GM12873 (cell line): ENCODE measurements at regions not wholly inside any gene's neighbourhood (a gene's known extent, or its start where the extent isn't known, plus 50 kb on each side); places are given as distances from the start of the nearest gene placed in this dataset.

Experiments
- TF ChIP-seq, protein P1 (sequence below): IDR thresholded peaks from 2 replicates; pipeline ENCODE4 v1.5.1; 2012; ENCODE audit warnings: low read depth, mild to moderate bottlenecking, moderate library complexity, low read length, control low read depth; ENCODE audit not compliant: insufficient read depth; ENCODE audit errors: missing control alignments

DNA sequence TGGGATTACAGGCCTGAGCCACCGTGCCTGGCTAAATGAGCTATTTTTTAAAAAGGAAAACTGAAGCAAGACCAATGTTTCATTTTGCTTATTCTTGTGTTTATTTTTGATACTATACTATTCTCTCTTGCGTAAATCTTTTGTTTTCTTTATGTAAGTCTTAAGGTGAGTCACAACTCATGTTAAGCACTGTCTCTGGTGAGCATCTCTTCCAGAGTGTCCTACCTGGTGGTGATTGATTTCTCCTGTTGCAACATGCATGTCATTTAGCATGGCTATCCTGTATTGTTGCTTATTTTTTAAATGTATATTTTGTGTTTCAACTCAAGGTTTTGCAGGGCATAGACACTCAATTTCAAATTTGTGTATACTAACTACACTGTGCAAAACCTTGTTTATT, 336.0 kb downstream of the RFPL4B start:
- TF ChIP-seq, protein P1, sequence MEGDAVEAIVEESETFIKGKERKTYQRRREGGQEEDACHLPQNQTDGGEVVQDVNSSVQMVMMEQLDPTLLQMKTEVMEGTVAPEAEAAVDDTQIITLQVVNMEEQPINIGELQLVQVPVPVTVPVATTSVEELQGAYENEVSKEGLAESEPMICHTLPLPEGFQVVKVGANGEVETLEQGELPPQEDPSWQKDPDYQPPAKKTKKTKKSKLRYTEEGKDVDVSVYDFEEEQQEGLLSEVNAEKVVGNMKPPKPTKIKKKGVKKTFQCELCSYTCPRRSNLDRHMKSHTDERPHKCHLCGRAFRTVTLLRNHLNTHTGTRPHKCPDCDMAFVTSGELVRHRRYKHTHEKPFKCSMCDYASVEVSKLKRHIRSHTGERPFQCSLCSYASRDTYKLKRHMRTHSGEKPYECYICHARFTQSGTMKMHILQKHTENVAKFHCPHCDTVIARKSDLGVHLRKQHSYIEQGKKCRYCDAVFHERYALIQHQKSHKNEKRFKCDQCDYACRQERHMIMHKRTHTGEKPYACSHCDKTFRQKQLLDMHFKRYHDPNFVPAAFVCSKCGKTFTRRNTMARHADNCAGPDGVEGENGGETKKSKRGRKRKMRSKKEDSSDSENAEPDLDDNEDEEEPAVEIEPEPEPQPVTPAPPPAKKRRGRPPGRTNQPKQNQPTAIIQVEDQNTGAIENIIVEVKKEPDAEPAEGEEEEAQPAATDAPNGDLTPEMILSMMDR: no peak

DNA sequence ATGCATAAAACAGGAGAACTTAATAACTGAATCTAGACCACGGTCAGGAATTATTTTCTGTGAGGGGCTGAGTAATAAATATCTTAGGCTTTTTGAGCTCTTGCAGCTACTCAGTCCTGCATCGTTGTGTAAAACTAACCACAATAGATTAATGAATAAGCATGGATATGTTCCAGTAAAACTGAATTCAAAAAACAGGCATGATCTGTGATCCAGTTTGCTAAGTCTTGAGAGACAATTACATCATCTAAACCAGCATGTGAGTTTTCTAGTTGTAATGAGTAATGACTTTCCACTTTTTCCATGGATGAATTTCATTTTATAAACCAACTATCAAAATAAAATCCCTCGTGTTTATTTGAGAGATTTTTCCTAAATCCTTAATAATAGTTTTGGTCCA, 336.8 kb downstream of the RFPL4B start:
- TF ChIP-seq, protein P1: no peak

DNA sequence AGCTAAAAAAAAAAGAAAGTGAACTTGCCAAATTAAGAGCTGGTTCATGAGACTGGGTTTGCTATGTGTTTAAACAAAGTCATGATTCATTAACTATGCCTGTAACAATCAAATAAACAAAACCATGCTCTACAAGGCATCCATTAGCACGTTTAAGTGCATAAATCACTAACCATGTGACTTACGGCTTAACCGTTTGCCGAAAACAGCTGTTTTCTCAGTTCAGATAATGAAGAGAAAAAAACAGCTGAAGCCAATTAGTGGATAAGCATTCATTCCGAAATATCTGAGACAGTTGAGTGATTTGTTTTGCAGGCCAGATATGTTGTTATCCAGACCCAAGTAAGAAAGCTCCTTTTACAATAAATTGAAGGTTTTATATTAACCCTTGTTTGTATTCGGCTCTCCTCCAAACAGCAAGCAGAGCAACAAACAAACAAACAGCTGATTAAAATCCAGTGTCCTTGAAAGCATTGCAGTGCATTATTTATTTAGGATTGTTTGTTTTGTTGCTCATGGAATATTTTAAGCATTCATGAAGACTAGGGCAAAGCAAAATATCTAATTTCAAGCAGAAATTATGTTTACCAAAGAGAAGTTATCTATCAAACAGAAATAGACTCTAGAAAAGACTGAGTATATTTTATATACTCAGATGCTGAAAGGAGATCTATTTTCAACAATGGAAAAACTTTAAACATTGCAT, 343.5 kb downstream of the RFPL4B start:
- TF ChIP-seq, protein P1: no peak

DNA sequence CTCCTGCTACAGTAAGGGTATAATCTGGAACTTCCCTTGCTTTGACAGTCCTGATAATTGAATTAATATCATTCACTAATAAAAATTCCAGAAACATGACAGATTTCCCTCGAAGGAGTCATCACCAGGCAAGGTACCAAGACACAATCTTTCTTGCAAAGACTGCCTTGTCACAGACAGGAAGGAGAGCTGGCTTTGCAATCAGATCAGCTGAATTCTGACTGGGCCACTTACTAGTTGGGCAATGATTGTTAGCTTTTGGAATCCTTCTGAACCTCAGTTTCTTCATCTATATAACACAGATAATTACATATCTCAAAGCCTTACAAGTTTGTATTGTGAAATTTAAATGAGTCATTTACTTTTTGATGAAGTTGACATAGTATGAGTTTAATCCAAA, 344.2 kb downstream of the RFPL4B start:
- TF ChIP-seq, protein P1: no peak

DNA sequence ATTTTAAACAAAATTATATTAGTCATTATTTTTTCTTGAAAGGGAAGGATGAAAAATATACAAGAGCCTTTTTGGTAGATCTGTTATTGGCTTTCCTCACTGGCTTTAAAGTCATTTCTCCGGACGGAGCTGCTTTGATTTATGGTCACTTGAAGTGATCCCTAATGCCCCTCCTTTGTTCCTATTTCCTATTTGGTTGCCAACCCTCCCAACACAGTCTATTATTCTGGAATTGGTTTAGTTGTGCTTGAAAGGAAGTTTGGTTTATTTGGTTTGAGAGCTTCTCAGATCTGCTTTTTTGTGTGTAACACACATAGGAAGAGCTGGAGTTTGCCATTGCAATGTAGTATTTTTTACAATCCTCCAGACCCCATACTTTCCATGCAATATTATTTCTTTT, 347.9 kb downstream of the RFPL4B start:
- TF ChIP-seq, protein P1: no peak

DNA sequence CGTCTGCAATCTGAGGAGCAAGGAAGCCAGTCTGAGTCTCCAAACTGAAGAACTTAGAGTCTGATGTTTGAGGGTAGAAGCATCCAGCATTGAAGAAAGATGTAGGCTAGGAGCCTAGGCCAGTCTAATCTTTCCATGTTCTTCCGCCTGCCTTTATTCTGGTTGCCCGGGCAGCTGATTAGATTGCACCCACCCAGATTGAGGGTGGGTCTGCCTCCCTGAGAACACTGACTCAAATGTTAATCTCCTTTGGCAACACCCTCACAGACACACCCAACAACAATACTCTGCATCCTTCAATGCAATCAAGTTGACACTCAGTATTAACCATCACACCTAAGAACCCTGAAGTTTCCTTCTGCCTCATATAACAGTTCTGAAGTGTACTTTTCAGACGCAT, 350.1 kb downstream of the RFPL4B start:
- TF ChIP-seq, protein P1: no peak

DNA sequence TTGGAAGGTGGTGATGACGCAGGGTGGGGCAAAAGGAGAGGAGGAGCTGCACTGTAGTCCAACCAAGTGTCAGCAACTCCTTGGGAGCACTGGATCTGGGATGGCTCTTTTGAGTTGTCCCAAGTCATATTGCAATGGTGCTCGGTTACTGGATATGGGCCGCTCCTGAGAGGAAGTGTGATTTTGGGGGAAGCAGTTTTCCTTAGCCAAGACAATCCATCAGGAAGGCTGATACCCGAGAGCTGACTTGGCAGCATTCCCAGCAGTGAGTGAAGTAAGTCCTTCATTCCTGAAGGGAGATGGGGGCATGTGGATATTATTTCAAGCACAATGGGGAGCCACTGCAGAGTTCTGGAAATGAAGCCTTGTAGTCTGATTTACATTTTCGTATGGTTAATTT, 354.1 kb downstream of the RFPL4B start:
- TF ChIP-seq, protein P1: no peak

DNA sequence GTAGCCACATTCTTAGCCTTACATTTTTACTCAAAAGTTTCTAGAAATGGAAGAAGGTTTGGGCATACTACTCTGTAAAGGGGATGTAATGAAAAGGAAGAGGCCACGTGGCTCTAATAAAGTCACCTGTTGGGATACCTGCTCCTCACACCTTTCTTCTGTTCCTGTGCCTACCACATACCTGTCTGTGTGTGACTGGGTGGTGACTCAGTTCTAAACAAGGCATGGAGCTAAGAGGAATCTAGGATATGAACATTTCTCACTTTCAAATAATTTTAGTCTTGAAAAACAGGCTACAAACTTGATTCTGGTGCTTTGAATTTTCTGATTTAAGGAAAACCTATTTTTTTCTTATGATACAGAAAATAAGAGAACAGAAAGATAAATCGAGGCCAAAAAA, 363.6 kb downstream of the RFPL4B start:
- TF ChIP-seq, protein P1: no peak
